CD4-positive, alpha-beta T cell (primary cell): ENCODE measurements at regions not wholly inside any gene's neighbourhood (a gene's known extent, or its start where the extent isn't known, plus 50 kb on each side); places are given as distances from the start of the nearest gene placed in this dataset.

Source experiments
- ATAC-seq: fragments of 200-7000 bp; cut with Tn5 transposase; one replicate; pipeline ENCODE4 v1.10.0; 2022; ENCODE audit warnings: mild to moderate bottlenecking; ENCODE audit not compliant: poor library complexity
- CTCF ChIA-PET: fragments of 350-600 bp; sonication (Branson Sonifier 250); formaldehyde crosslinking; loops from one replicate; lab custom pipeline; 2021; ENCODE audit warnings: antibody characterized with exemption, inconsistent platforms; lab: Charles Lee
- POLR2A ChIA-PET: fragments of 350-600 bp; sonication (Branson Sonifier 250); formaldehyde crosslinking; loops from one replicate; lab custom pipeline; 2021; ENCODE audit warnings: antibody characterized with exemption, inconsistent platforms; lab: Charles Lee
- DNase-seq, 14 experiments: peaks; one replicate each; pipeline ENCODE4 v3.0.0-alpha.2; 2013 to 2020; ENCODE audit warnings: mixed read lengths in 2 of 14
- H3K27ac ChIP-seq, 2 donors: one replicate each; pipeline versions ENCODE4 v1.5.1 to v1.7.0; 2013; ENCODE audit warnings: low read length in 2 of 2, low read depth in 1 of 2, mild to moderate bottlenecking in 1 of 2
- H3K27me3 ChIP-seq, 2 experiments: 1 replicate in 1 of 2; 2 replicates in 1 of 2; pipeline versions ENCODE4 v1.6.1 to v1.7.0; 2013; ENCODE audit warnings: low read length in 2 of 2, control low read depth in 1 of 2, mild to moderate bottlenecking in 1 of 2, moderate library complexity in 1 of 2; ENCODE audit not compliant: insufficient read depth in 2 of 2, control insufficient read depth in 1 of 2
- H3K36me3 ChIP-seq: one replicate; pipeline ENCODE4 v1.6.1; 2013; ENCODE audit warnings: low read length, control low read depth; ENCODE audit not compliant: insufficient read depth
- H3K4me1 ChIP-seq: one replicate; pipeline ENCODE4 v1.6.1; 2013; ENCODE audit warnings: low read length, control low read depth; ENCODE audit not compliant: insufficient read depth
- H3K4me3 ChIP-seq: one replicate; pipeline ENCODE4 v1.5.1; 2013; ENCODE audit warnings: mild to moderate bottlenecking, low read length, moderate library complexity
- H3K9me3 ChIP-seq, 2 experiments: 1 replicate in 1 of 2; 2 replicates in 1 of 2; pipeline versions ENCODE4 v1.6.1 to v1.7.0; 2013; ENCODE audit warnings: low read length in 2 of 2, mild to moderate bottlenecking in 2 of 2, control low read depth in 1 of 2, moderate library complexity in 1 of 2; ENCODE audit not compliant: control insufficient read depth in 1 of 2, insufficient read depth in 1 of 2
- H3K27ac Mint-ChIP-seq: one replicate; pipeline ENCODE4 v1.8.0; 2020; ENCODE audit warnings: mixed read lengths
- H3K27me3 Mint-ChIP-seq: one replicate; pipeline ENCODE4 v1.8.0; 2021; ENCODE audit warnings: mixed read lengths
- H3K36me3 Mint-ChIP-seq: one replicate; pipeline ENCODE4 v1.8.0; 2021; ENCODE audit warnings: low read depth, mixed read lengths
- H3K4me1 Mint-ChIP-seq: one replicate; pipeline ENCODE4 v1.8.0; 2021; ENCODE audit warnings: low read depth, mixed read lengths
- H3K4me3 Mint-ChIP-seq: one replicate; pipeline ENCODE4 v1.8.0; 2020; ENCODE audit warnings: mild to moderate bottlenecking, mixed read lengths
- H3K9me3 Mint-ChIP-seq: one replicate; pipeline ENCODE4 v1.8.0; 2020; ENCODE audit warnings: mixed read lengths
- CTCF ChIP-seq: fragments of 200-600 bp; IDR thresholded peaks from one replicate; pipeline ENCODE4 v1.8.0; 2022; ENCODE audit warnings: antibody characterized with exemption, mild to moderate bottlenecking
- intact Hi-C, 2 experiments: fragments of 100-400 bp; cut with DNase I in 1 of 2; cut with micrococcal nuclease in 1 of 2; formaldehyde crosslinking; loops; one replicate each; pipeline versions ENCODE4 v1.15.1 to v1.9.0; 2023 to 2025; cut with DNase I, micrococcal nuclease

GRCh38 chr3:106251160-106251892 is 382.5 kb upstream of the CBLB start:
- peaks cover 5 to 8% of the 10 kb centered on the region in 2 experiments for H3K9me3 ChIP-seq
- no peak overlapping the region for H3K4me3 Mint-ChIP-seq
- H3K36me3 Mint-ChIP-seq, result no peaks in the 10 kb centered on the region
- TF ChIP-seq CTCF, result no peak
- no peak overlapping the region for H3K27ac Mint-ChIP-seq
- DNase-seq, result no peak
- H3K4me3 ChIP-seq, result no peak overlapping the region
- no peaks in the 10 kb centered on the region for H3K36me3 ChIP-seq
- H3K27ac ChIP-seq, result no peak overlapping the region
- ChIA-PET POLR2A (no interaction called here), CTCF (interaction anchor here (1.0 kb wide), 1 partner anchor 14 kb away, joined by 3 read pairs; no protein-coding TSS in a partner anchor)
- intact Hi-C loops, result no loop called here
- H3K27me3 Mint-ChIP-seq, result no peaks in the 10 kb centered on the region
- no peaks in the 10 kb centered on the region for H3K27me3 ChIP-seq
- H3K4me1 Mint-ChIP-seq, result no peaks in the 10 kb centered on the region
- H3K9me3 Mint-ChIP-seq, result peaks cover 3% of the 10 kb centered on the region
- ATAC-seq, result no peak
- no peaks in the 10 kb centered on the region for H3K4me1 ChIP-seq

GRCh38 chr3:106255870-106256248 is 387.0 kb upstream of the CBLB start:
- H3K36me3 ChIP-seq, result no peaks in the 10 kb centered on the region
- no peak overlapping the region for H3K27ac ChIP-seq
- Mint-ChIP-seq H3K4me3 (no peak overlapping the region), H3K4me1 (no peaks in the 10 kb centered on the region), H3K27ac (no peak overlapping the region), H3K9me3 (peaks cover 8% of the 10 kb centered on the region), H3K36me3 (no peaks in the 10 kb centered on the region), H3K27me3 (no peaks in the 10 kb centered on the region)
- DNase-seq (peak in 1 of 14 experiments; percentile 1), ATAC-seq (no peak)
- intact Hi-C loops, result no loop called here
- H3K4me1 ChIP-seq, result no peaks in the 10 kb centered on the region
- CTCF ChIA-PET, result no interaction called here
- peaks cover 4 to 7% of the 10 kb centered on the region in 2 experiments for H3K9me3 ChIP-seq
- TF ChIP-seq CTCF, result no peak
- POLR2A ChIA-PET, result no interaction called here
- no peaks in the 10 kb centered on the region for H3K27me3 ChIP-seq
- no peak overlapping the region for H3K4me3 ChIP-seq

GRCh38 chr3:106256249-106256957 is 387.6 kb upstream of the CBLB start:
- ChIA-PET POLR2A (no interaction called here), CTCF (interaction anchor here (1.4 kb wide), 1 partner anchor 38 kb away, joined by 3 read pairs; no protein-coding TSS in a partner anchor)
- H3K4me1 ChIP-seq, result no peaks in the 10 kb centered on the region
- H3K27me3 Mint-ChIP-seq, result no peaks in the 10 kb centered on the region
- no peaks in the 10 kb centered on the region for H3K27me3 ChIP-seq
- no peak overlapping the region for H3K27ac ChIP-seq
- no peak overlapping the region for H3K4me3 Mint-ChIP-seq
- peaks cover 0 to 2% of the 10 kb centered on the region in 2 experiments for H3K9me3 ChIP-seq
- H3K27ac Mint-ChIP-seq, result no peak overlapping the region
- H3K36me3 ChIP-seq, result no peaks in the 10 kb centered on the region
- intact Hi-C loops, result no loop called here
- TF ChIP-seq CTCF, result no peak
- DNase-seq, result no peak
- H3K9me3 Mint-ChIP-seq, result peaks cover 8% of the 10 kb centered on the region
- H3K36me3 Mint-ChIP-seq, result no peaks in the 10 kb centered on the region
- no peaks in the 10 kb centered on the region for H3K4me1 Mint-ChIP-seq
- H3K4me3 ChIP-seq, result no peak overlapping the region
- no peak for ATAC-seq
